GM19239 (cell line): ENCODE measurements at regions not wholly inside any gene's neighbourhood (a gene's known extent, or its start where the extent isn't known, plus 50 kb on each side); places are given as distances from the start of the nearest gene placed in this dataset.
A peak's percentile ranks its signal among the peaks of the same experiment; 100 is the strongest.
"Not testable (repeated sequence)": the region's sequence is repeated elsewhere in the genome, so short reads cannot be mapped to it uniquely, and the experiment has no call there.

Experiments used
- DNase-seq: peaks from one replicate; pipeline ENCODE4 v3.0.0; 2011; ENCODE audit warnings: low spot score; ENCODE audit not compliant: insufficient read length
- FAIRE-seq: peaks from 2 replicates; lab custom pipeline; 2011; peaks lifted over from hg19 to GRCh38; lab: Jason Lieb, UNC

GRCh38 chr1:222940095-222940494, 125.3 kb downstream of the DISP1 start:
- DNase-seq = no peak

GRCh38 chr1:222940906-222941305, 126.1 kb downstream of the DISP1 start:
- FAIRE-seq (no peak), DNase-seq (no peak)

More at GRCh38 chr1:222940095-222940494, 125.3 kb downstream of the DISP1 start:
- no peak for FAIRE-seq

GRCh38 chr1:222941425-222941824, 126.6 kb downstream of the DISP1 start:
- FAIRE-seq = no peak

GRCh38 chr1:222946436-222946835, 131.6 kb downstream of the DISP1 start:
- FAIRE-seq (no peak), DNase-seq (no peak)

More at GRCh38 chr1:222941425-222941824, 126.6 kb downstream of the DISP1 start:
- DNase-seq = no peak

GRCh38 chr1:222948079-222948478, 133.2 kb downstream of the DISP1 start:
- FAIRE-seq (no peak), DNase-seq (no peak)

- DNase-seq (no peak), FAIRE-seq (no peak)
These were observed 136.1 kb downstream of the DISP1 start for GRCh38 chr1:222950892-222951291.

GRCh38 chr1:222953585-222953984, 138.7 kb downstream of the DISP1 start:
- no peak for FAIRE-seq

GRCh38 chr1:222955964-222956363, 141.1 kb downstream of the DISP1 start:
- no peak for FAIRE-seq

More at GRCh38 chr1:222953585-222953984, 138.7 kb downstream of the DISP1 start:
- DNase-seq = no peak

GRCh38 chr1:222956601-222957000, 141.8 kb downstream of the DISP1 start:
- FAIRE-seq (no peak), DNase-seq (no peak)

More at GRCh38 chr1:222955964-222956363, 141.1 kb downstream of the DISP1 start:
- no peak for DNase-seq

GRCh38 chr1:222967466-222968240, 152.8 kb downstream of the DISP1 start:
- FAIRE-seq = no peak
- no peak for DNase-seq

- DNase-seq = no peak
- peak; percentile 23 for FAIRE-seq
These were observed 155.2 kb downstream of the DISP1 start for GRCh38 chr1:222970040-222970439.

- no peak for FAIRE-seq
These were observed 155.9 kb downstream of the DISP1 start for GRCh38 chr1:222970711-222971110.

GRCh38 chr1:222971146-222971545, 156.3 kb downstream of the DISP1 start:
- no peak for FAIRE-seq
- no peak for DNase-seq

More at GRCh38 chr1:222970711-222971110, 155.9 kb downstream of the DISP1 start:
- no peak for DNase-seq

- no peak for DNase-seq
- no peak for FAIRE-seq
These were observed 158.7 kb downstream of the DISP1 start for GRCh38 chr1:222973561-222973960.

- FAIRE-seq = no peak
- DNase-seq = no peak
These were observed 159.7 kb downstream of the DISP1 start for GRCh38 chr1:222974496-222974895.

- DNase-seq (no peak), FAIRE-seq (no peak)
These were observed 160.8 kb downstream of the DISP1 start for GRCh38 chr1:222975472-222976122.

- FAIRE-seq = no peak
These were observed 161.6 kb downstream of the DISP1 start for GRCh38 chr1:222976453-222976852.

GRCh38 chr1:222977294-222977693, 162.5 kb downstream of the DISP1 start:
- not testable (repeated sequence) for DNase-seq, FAIRE-seq

More at GRCh38 chr1:222976453-222976852, 161.6 kb downstream of the DISP1 start:
- no peak for DNase-seq

GRCh38 chr1:222979561-222979960, 163.5 kb downstream of the TLR5 start:
- DNase-seq = no peak
- FAIRE-seq = no peak

GRCh38 chr1:222987674-222988076, 155.4 kb downstream of the TLR5 start:
- DNase-seq = no peak
- FAIRE-seq = no peak

- FAIRE-seq (no peak), DNase-seq (no peak)
These were observed 153.6 kb downstream of the TLR5 start for GRCh38 chr1:222989443-222989842.
